GM12801 (cell line): ENCODE measurements at regions not wholly inside any gene's neighbourhood (a gene's known extent, or its start where the extent isn't known, plus 50 kb on each side); places are given as distances from the start of the nearest gene placed in this dataset.

ENCODE experiments used
- CTCF ChIP-seq: IDR thresholded peaks from one replicate; pipeline ENCODE4 v1.5.1; 2011; ENCODE audit warnings: control low read depth; ENCODE audit not compliant: insufficient read length; ENCODE audit errors: extremely low read depth

GRCh38 chr10:6999232-6999925 is 411.5 kb downstream of the SFMBT2 start:
- no peak for TF ChIP-seq CTCF

GRCh38 chr10:6997509-6997908 is 413.3 kb downstream of the SFMBT2 start:
- no peak for TF ChIP-seq CTCF

GRCh38 chr10:6996431-6996830 is 414.4 kb downstream of the SFMBT2 start:
- no peak for TF ChIP-seq CTCF

- no peak for TF ChIP-seq CTCF
Measured at GRCh38 chr10:6995831-6996230, 415.0 kb downstream of the SFMBT2 start.

- no peak for TF ChIP-seq CTCF
Measured at GRCh38 chr10:6995341-6995740, 415.3 kb upstream of the PRKCQ start.

- TF ChIP-seq CTCF = no peak
Measured at GRCh38 chr10:6990891-6991290, 410.8 kb upstream of the PRKCQ start.

- no peak for TF ChIP-seq CTCF
Measured at GRCh38 chr10:6988654-6989053, 408.6 kb upstream of the PRKCQ start.
